Prostate gland (tissue), 2 donors: ENCODE measurements at regions not wholly inside any gene's neighbourhood (a gene's known extent, or its start where the extent isn't known, plus 50 kb on each side); places are given as distances from the start of the nearest gene placed in this dataset.

Experiments
- DNase-seq: peaks from one replicate; pipeline ENCODE4 v3.0.0-alpha.2; 2019; ENCODE audit warnings: low spot score
- H3K27ac ChIP-seq, 2 donors: fragments of 200-600 bp; sonication (generic); 2 replicates each; pipeline ENCODE4 v1.5.1; 2017 to 2019
- H3K27me3 ChIP-seq: fragments of 200-600 bp; sonication (generic); replicated peaks from 2 replicates; pipeline ENCODE4 v1.5.1; 2019; ENCODE audit not compliant: insufficient read depth
- H3K36me3 ChIP-seq, 2 donors: fragments of 200-600 bp; sonication (generic); 1 replicate in 1 of 2; 2 replicates in 1 of 2; pipeline versions ENCODE4 v1.5.1 to v1.8.1; 2017 to 2019
- H3K4me1 ChIP-seq: fragments of 200-600 bp; sonication (generic); replicated peaks from 2 replicates; pipeline ENCODE4 v1.5.1; 2019
- H3K4me3 ChIP-seq, 2 donors: fragments of 200-600 bp; sonication (generic); 2 replicates each; pipeline ENCODE4 v1.5.1; 2017 to 2019
- H3K9me3 ChIP-seq: fragments of 200-600 bp; sonication (generic); 2 replicates; pipeline ENCODE4 v1.5.1; 2017
- POLR2A ChIP-seq: fragments of 450-650 bp; IDR thresholded peaks from one replicate; pipeline ENCODE4 v1.6.1; 2016; ENCODE audit warnings: antibody characterized with exemption, mild to moderate bottlenecking
- POLR2AphosphoS5 ChIP-seq: sonication (generic); formaldehyde crosslinking; IDR thresholded peaks from one replicate; pipeline ENCODE4 v1.6.1; 2017; ENCODE audit warnings: antibody characterized with exemption
- WGBS: methylation state at CpG from one replicate; pipeline ENCODE4 v1.1.5; 2018; 5-methylcytosine and 5-hydroxymethylcytosine counted together
- intact Hi-C: fragments of 100-400 bp; cut with DNase I; formaldehyde crosslinking; loops from one replicate; pipeline ENCODE4 v1.14.2; 2022
- TF ChIP-seq, protein P1 (sequence below), 4 experiments: fragments of 200-600 bp in 2 of 4; fragments of 450-650 bp in 2 of 4; sonication (generic) in 2 of 4; IDR thresholded peaks; 1 replicate in 3 of 4; 2 replicates in 1 of 4; pipeline ENCODE4 v1.5.1; 2016 to 2019; ENCODE audit warnings: antibody characterized with exemption in 4 of 4, mild to moderate bottlenecking in 2 of 4, moderate library complexity in 2 of 4

DNA sequence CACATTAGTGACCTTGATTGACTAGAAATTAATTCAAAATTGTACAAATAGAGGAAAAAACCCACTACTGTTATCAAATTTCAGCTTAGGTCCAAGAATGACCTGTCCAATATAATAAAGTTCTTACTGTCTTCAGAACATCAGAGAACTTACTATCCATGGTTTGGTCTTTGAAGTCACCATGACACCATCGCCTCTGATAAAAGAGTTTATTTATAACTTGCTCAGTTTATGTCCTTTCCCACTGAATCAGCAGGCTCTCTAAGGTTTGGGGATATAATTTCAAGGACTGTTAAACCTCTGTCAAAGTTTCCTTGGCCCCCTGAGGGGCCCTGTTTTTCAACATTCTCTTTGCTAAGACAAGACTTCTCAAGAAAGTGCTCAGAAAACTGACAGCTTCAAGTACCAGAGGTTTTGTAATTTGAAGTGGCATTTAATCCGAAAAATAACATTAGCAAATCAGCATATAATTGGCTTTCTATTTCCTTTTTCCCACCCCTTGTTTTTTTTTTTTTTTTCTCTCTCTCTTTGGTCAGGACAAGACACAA lies 191.7 kb upstream of the FERD3L start:
- 71% methylated on average over 2 of the region's 2 CpGs for WGBS
- DNase-seq, result no peak
- TF ChIP-seq, protein P1, sequence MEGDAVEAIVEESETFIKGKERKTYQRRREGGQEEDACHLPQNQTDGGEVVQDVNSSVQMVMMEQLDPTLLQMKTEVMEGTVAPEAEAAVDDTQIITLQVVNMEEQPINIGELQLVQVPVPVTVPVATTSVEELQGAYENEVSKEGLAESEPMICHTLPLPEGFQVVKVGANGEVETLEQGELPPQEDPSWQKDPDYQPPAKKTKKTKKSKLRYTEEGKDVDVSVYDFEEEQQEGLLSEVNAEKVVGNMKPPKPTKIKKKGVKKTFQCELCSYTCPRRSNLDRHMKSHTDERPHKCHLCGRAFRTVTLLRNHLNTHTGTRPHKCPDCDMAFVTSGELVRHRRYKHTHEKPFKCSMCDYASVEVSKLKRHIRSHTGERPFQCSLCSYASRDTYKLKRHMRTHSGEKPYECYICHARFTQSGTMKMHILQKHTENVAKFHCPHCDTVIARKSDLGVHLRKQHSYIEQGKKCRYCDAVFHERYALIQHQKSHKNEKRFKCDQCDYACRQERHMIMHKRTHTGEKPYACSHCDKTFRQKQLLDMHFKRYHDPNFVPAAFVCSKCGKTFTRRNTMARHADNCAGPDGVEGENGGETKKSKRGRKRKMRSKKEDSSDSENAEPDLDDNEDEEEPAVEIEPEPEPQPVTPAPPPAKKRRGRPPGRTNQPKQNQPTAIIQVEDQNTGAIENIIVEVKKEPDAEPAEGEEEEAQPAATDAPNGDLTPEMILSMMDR (IDR thresholded peaks at IDR 0.05), result no peak
- no peak for TF ChIP-seq POLR2AphosphoS5
- TF ChIP-seq POLR2A, result no peak
- H3K4me1 ChIP-seq, result no peaks in the 10 kb centered on the region
- H3K9me3 ChIP-seq, result no peaks in the 10 kb centered on the region
- no peaks in the 10 kb centered on the region for H3K36me3 ChIP-seq
- intact Hi-C loops, result no loop called here
- H3K27ac ChIP-seq, result no peak overlapping the region
- H3K4me3 ChIP-seq, result no peak overlapping the region
- no peaks in the 10 kb centered on the region for H3K27me3 ChIP-seq

DNA sequence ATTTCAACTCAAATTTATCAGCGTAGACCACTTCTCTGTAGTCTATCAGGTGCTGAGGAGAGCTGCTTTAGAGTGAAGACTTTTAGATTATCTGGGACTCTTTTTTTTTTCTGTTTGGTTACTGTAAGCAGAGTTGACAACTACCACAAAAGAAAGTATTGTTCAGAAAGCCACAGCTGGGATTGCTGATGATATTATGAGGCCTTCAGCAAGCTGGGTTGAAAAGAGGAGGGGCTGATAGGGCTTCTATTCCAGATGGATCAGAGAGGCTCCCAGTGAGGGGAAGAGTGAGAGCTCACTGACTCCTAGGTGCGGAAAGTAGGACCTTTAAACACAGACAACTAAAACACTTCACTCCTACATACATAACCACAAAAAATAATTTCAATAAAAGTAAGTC lies 188.5 kb upstream of the FERD3L start:
- TF ChIP-seq, protein P1 (IDR thresholded peaks at IDR 0.05), result no peak
- TF ChIP-seq POLR2A (no peak), POLR2AphosphoS5 (no peak)
- intact Hi-C loops, result no loop called here
- DNase-seq, result no peak
- Histone ChIP-seq H3K4me3 (no peak overlapping the region), H3K4me1 (no peaks in the 10 kb centered on the region), H3K27me3 (no peaks in the 10 kb centered on the region), H3K9me3 (no peaks in the 10 kb centered on the region), H3K36me3 (no peaks in the 10 kb centered on the region), H3K27ac (no peak overlapping the region)
- WGBS, result 92% methylated on average over 2 of the region's 2 CpGs

DNA sequence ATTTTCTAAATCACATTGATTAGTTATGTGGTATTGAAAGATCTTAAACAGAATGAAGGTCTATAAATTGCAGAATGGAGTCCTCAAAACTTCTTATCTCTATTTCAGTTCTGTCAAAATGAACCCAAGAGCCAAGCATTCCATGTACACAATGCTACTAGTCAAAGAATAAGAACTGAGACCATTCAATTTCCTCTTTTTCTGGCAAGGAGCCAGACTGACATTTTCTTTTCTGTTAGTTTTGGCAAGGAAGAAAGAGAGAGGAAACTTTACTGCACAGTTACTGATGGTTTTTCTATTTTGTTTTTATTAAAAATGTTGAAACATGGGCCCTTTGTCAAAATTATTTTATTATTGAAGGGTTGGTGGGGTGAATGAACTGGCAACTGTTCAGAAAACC lies 181.8 kb upstream of the FERD3L start:
- H3K36me3 ChIP-seq, result no peaks in the 10 kb centered on the region
- no peak overlapping the region for H3K4me3 ChIP-seq
- no peak overlapping the region for H3K27ac ChIP-seq
- H3K9me3 ChIP-seq, result no peaks in the 10 kb centered on the region
- intact Hi-C loops, result no loop called here
- no peak for DNase-seq
- no peaks in the 10 kb centered on the region for H3K27me3 ChIP-seq
- H3K4me1 ChIP-seq, result no peaks in the 10 kb centered on the region
- TF ChIP-seq, protein P1 (IDR thresholded peaks at IDR 0.05), result no peak
- no peak for TF ChIP-seq POLR2AphosphoS5
- no peak for TF ChIP-seq POLR2A

DNA sequence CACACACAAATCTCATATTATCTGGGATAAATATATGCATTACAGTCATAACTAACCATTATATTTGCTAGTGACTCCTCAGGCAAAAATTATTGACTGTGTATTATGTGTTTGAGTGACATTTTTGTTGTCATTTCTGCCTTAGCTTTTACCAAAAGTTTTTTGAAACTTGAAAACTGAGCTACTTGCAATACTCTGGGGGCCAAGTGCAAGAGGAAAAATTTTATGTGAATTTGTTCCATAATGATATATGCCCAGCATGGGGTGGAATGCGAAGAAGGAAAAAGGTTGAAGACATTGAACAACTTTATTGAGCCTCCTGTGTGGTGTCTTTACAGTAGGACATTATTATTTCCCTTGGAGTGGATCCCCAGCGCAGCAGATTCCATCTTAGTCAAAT lies 176.8 kb upstream of the FERD3L start:
- no peak overlapping the region for H3K27ac ChIP-seq
- WGBS, result 67% methylated on average over 2 of the region's 2 CpGs
- H3K4me3 ChIP-seq, result no peak overlapping the region
- H3K9me3 ChIP-seq, result no peaks in the 10 kb centered on the region
- intact Hi-C loops, result no loop called here
- H3K27me3 ChIP-seq, result no peaks in the 10 kb centered on the region
- no peak for DNase-seq
- no peaks in the 10 kb centered on the region for H3K36me3 ChIP-seq
- H3K4me1 ChIP-seq, result no peaks in the 10 kb centered on the region
- TF ChIP-seq POLR2A (no peak), POLR2AphosphoS5 (no peak)
- TF ChIP-seq, protein P1 (IDR thresholded peaks at IDR 0.05), result no peak

DNA sequence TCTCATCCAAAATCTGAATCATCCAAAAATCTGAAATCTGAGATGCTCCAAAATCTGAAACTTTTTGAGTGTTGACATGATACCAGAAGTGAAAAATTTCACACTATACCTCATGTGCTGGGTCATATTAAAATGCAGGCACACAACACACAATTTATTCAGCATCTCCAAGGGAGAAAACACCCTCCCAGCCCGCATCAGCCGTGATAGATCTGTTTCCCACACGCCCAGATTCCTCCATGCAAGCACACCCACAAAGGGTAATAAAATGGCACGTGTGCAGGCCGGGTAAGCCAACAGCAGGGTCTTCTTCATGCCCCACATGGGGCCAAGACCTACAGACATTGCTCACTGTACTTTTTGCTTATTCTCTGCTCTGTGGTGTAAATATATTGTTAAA lies 173.1 kb upstream of the FERD3L start:
- no peaks in the 10 kb centered on the region for H3K27me3 ChIP-seq
- no peaks in the 10 kb centered on the region for H3K9me3 ChIP-seq
- H3K4me3 ChIP-seq, result no peak overlapping the region
- WGBS, result 81% methylated on average over 5 of the region's 5 CpGs
- TF ChIP-seq, protein P1 (IDR thresholded peaks at IDR 0.05), result no peak
- TF ChIP-seq POLR2A (no peak), POLR2AphosphoS5 (no peak)
- intact Hi-C loops, result no loop called here
- H3K27ac ChIP-seq, result no peak overlapping the region
- no peak for DNase-seq
- H3K4me1 ChIP-seq, result no peaks in the 10 kb centered on the region
- no peaks in the 10 kb centered on the region for H3K36me3 ChIP-seq
